ENCODE measurements at regions not wholly inside any gene's neighbourhood (a gene's known extent, or its start where the extent isn't known, plus 50 kb on each side); places are given as distances from the start of the nearest gene placed in this dataset.

GRCh38 chr11:70645537-70645936 is 247.2 kb downstream of the CTTN start:
- ATAC-seq (no peak), DNase-seq (ENCODE audit: low spot score) (no peak)
- Histone ChIP-seq H2AFZ (no peak overlapping the region), H3K36me3 (ENCODE audit: insufficient read depth) (no peaks in the 10 kb centered on the region), H3K27ac (ENCODE audit: low read depth) (no peak overlapping the region), H3K27me3 (ENCODE audit: insufficient read depth) (no peaks in the 10 kb centered on the region), H3K4me2 (0 out of 2 replicates have a peak overlapping the region, but pooled peaks have one; percentile 46), H3K4me1 (ENCODE audit: insufficient read depth) (peaks cover 74% of the 10 kb centered on the region), H4K20me1 (replicated peaks; ENCODE audit: insufficient read depth) (no peaks in the 10 kb centered on the region; the same call in 1 of the 2 replicates), H3K9me2 (ENCODE audit: insufficient read depth) (no peaks in the 10 kb centered on the region), H3K79me2 (replicated peaks; ENCODE audit: insufficient read depth) (peaks cover 53% of the 10 kb centered on the region), H3K4me3 (no peak overlapping the region), H3F3A (replicated peaks; ENCODE audit: low read depth) (0 out of 2 replicates have a peak, but pooled peaks cover 5% of the 10 kb centered on the region)
- H3K4me1 Mint-ChIP-seq = peaks cover 85% of the 10 kb centered on the region
- H3K36me3 Mint-ChIP-seq (ENCODE audit: low read depth) = no peaks in the 10 kb centered on the region; the same call in 2 of the 3 replicates
- peaks cover 2% of the 10 kb centered on the region; the same call in 1 of the 3 replicates for H3K9me3 Mint-ChIP-seq
- TF ChIP-seq ZNF114 (CRISPR knock-in tag; IDR thresholded peaks at IDR 0.05) = no peak
- peak overlapping the region; percentile 80 for H3K27ac Mint-ChIP-seq
- H3K27me3 Mint-ChIP-seq (ENCODE audit: insufficient read depth, low read depth, poor library complexity) = peaks cover 21% of the 10 kb centered on the region
- no peak overlapping the region; the same call in 2 of the 3 replicates for H3K4me3 Mint-ChIP-seq

DNA sequence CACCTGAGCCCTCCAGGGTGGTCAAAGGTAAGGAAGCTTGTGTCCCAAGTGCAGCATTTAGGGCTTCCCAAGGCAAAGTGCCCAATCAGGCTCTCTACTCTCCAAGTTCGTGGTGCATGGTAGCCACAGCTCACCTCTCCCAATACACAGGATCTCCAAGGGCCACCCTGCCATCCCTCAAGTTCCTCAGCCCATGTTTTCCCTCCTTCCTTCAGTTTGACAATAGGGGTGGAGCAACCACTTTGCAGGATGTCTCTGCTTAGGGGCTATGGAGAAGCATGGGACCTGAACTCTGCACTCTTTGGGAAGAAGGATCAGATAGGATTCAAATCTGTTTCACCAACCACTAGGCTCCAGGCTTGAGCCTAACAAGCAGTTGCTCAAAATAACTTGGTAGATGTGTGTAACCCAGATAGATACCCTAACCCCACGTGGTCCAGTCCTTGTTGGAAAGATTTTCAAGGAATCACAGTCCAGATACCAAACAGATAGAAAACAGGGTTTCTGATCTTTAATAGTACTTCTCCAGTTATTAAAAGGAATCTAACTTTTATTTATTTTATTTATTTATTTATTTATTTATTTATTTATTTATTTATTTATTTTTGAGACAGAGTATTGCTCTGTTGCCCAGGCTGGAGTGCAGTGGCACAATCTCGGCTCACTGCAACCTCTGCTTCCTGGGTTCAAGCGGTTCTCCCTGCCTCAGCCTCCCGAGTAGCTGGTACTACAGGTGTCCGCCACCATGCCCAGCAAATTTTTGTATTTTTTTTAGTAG is 248.1 kb downstream of the CTTN start:
- H3K9me3 Mint-ChIP-seq = peaks cover 2% of the 10 kb centered on the region; the same call in 1 of the 3 replicates
- Histone ChIP-seq H3K79me2 (replicated peaks; ENCODE audit: insufficient read depth) (peaks cover 47% of the 10 kb centered on the region), H3K4me2 (peak overlapping the region; percentile 57), H3K36me3 (ENCODE audit: insufficient read depth) (no peaks in the 10 kb centered on the region), H3K27ac (ENCODE audit: low read depth) (peak overlapping the region; percentile 90), H3K4me1 (ENCODE audit: insufficient read depth) (peaks cover 70% of the 10 kb centered on the region), H3K27me3 (ENCODE audit: insufficient read depth) (no peaks in the 10 kb centered on the region), H2AFZ (no peak overlapping the region), H3F3A (replicated peaks; ENCODE audit: low read depth) (0 out of 2 replicates have a peak, but pooled peaks cover 5% of the 10 kb centered on the region), H4K20me1 (replicated peaks; ENCODE audit: insufficient read depth) (no peaks in the 10 kb centered on the region; the same call in 1 of the 2 replicates), H3K9me2 (ENCODE audit: insufficient read depth) (no peaks in the 10 kb centered on the region), H3K4me3 (peak overlapping the region; percentile 25; the same call in 1 of the 2 replicates)
- peaks cover 16% of the 10 kb centered on the region for H3K27me3 Mint-ChIP-seq (ENCODE audit: insufficient read depth, low read depth, poor library complexity)
- H3K4me1 Mint-ChIP-seq = peaks cover 82% of the 10 kb centered on the region
- H3K4me3 Mint-ChIP-seq = peak overlapping the region; percentile 49; the same call in 2 of the 3 replicates
- TF ChIP-seq ZNF331 (CRISPR knock-in tag; IDR thresholded peaks at IDR 0.05; ENCODE audit: low read depth) (no peak), JUNB (IDR thresholded peaks at IDR 0.05; ENCODE audit: unreplicated experiment) (no peak)
- TF ChIP-seq, protein P1, sequence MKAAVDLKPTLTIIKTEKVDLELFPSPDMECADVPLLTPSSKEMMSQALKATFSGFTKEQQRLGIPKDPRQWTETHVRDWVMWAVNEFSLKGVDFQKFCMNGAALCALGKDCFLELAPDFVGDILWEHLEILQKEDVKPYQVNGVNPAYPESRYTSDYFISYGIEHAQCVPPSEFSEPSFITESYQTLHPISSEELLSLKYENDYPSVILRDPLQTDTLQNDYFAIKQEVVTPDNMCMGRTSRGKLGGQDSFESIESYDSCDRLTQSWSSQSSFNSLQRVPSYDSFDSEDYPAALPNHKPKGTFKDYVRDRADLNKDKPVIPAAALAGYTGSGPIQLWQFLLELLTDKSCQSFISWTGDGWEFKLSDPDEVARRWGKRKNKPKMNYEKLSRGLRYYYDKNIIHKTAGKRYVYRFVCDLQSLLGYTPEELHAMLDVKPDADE (IDR thresholded peaks at IDR 0.05) = no peak
- no peaks in the 10 kb centered on the region; the same call in 2 of the 3 replicates for H3K36me3 Mint-ChIP-seq (ENCODE audit: low read depth)
- DNase-seq (ENCODE audit: low spot score) (no peak), ATAC-seq (no peak)
- peak overlapping the region; percentile 91 for H3K27ac Mint-ChIP-seq

GRCh38 chr11:70647188-70648166 is 249.1 kb downstream of the CTTN start:
- Mint-ChIP-seq H3K4me1 (peaks cover 72% of the 10 kb centered on the region), H3K9me3 (peaks cover 2% of the 10 kb centered on the region; the same call in 1 of the 3 replicates), H3K4me3 (peak overlapping the region; percentile 49), H3K36me3 (ENCODE audit: low read depth) (no peaks in the 10 kb centered on the region; the same call in 2 of the 3 replicates), H3K27ac (peak overlapping the region; percentile 91), H3K27me3 (ENCODE audit: insufficient read depth, low read depth, poor library complexity) (peaks cover 16% of the 10 kb centered on the region)
- no peak overlapping the region for H2AFZ ChIP-seq
- peak overlapping the region; percentile 25; the same call in 1 of the 2 replicates for H3K4me3 ChIP-seq
- peaks cover 53% of the 10 kb centered on the region for H3K79me2 ChIP-seq (replicated peaks; ENCODE audit: insufficient read depth)
- peak overlapping the region; percentile 90 for H3K27ac ChIP-seq (ENCODE audit: low read depth)
- 0 out of 2 replicates have a peak, but pooled peaks cover 3% of the 10 kb centered on the region for H3F3A ChIP-seq (replicated peaks; ENCODE audit: low read depth)
- H3K9me2 ChIP-seq (ENCODE audit: insufficient read depth) = no peaks in the 10 kb centered on the region
- DNase-seq (ENCODE audit: low spot score) (peak; percentile 88), ATAC-seq (peak; percentile 77)
- H3K27me3 ChIP-seq (ENCODE audit: insufficient read depth) = no peaks in the 10 kb centered on the region
- no peaks in the 10 kb centered on the region for H3K36me3 ChIP-seq (ENCODE audit: insufficient read depth)
- H3K4me2 ChIP-seq = peak overlapping the region; percentile 65
- H3K4me1 ChIP-seq (ENCODE audit: insufficient read depth) = peaks cover 60% of the 10 kb centered on the region
- 0 out of 2 replicates have a peak, but pooled peaks have one; percentile 26 for TF ChIP-seq POLR2AphosphoS5 (IDR thresholded peaks at IDR 0.05; ENCODE audit: low read depth)
- TF ChIP-seq, protein P1 (IDR thresholded peaks at IDR 0.05) = peak; percentile 45; the same call in 1 of the 2 replicates
- TF ChIP-seq REST (IDR thresholded peaks at IDR 0.05; ENCODE audit: unreplicated experiment) = no peak
- H4K20me1 ChIP-seq (replicated peaks; ENCODE audit: insufficient read depth) = no peaks in the 10 kb centered on the region; the same call in 1 of the 2 replicates

Measured in GM23338 (cell line).